Ishikawa (cell line): ENCODE measurements at regions not wholly inside any gene's neighbourhood (a gene's known extent, or its start where the extent isn't known, plus 50 kb on each side); places are given as distances from the start of the nearest gene placed in this dataset.

Experiments
- CREB1 ChIP-seq: IDR thresholded peaks from 2 replicates; pipeline ENCODE4 v1.6.1; 2012; ENCODE audit warnings: low read depth
- EGR1 ChIP-seq: IDR thresholded peaks from 2 replicates; pipeline ENCODE4 v1.6.1; 2012
- EP300 ChIP-seq: IDR thresholded peaks from 2 replicates; pipeline ENCODE4 v1.6.1; 2012; ENCODE audit warnings: borderline replicate concordance
- FOXM1 ChIP-seq: IDR thresholded peaks from 2 replicates; pipeline ENCODE4 v1.6.1; 2012; ENCODE audit warnings: low read depth, borderline replicate concordance
- RAD21 ChIP-seq: IDR thresholded peaks from 2 replicates; pipeline ENCODE4 v1.6.1; 2012; ENCODE audit warnings: low read depth
- TAF1 ChIP-seq: IDR thresholded peaks from 2 replicates; pipeline ENCODE4 v1.6.1; 2012; ENCODE audit warnings: low read depth, mild to moderate bottlenecking
- TCF12 ChIP-seq: IDR thresholded peaks from 2 replicates; pipeline ENCODE4 v1.6.1; 2012; ENCODE audit warnings: low read depth
- TEAD4 ChIP-seq: IDR thresholded peaks from 2 replicates; pipeline ENCODE4 v1.6.1; 2012
- YY1 ChIP-seq: IDR thresholded peaks from 2 replicates; pipeline ENCODE4 v1.6.1; 2012; ENCODE audit warnings: low read depth
- TF ChIP-seq, protein P1 (sequence below): IDR thresholded peaks from 2 replicates; pipeline ENCODE4 v1.6.1; 2012; ENCODE audit warnings: low read depth, mild to moderate bottlenecking
- TF ChIP-seq, protein P2 (sequence below): IDR thresholded peaks from 2 replicates; pipeline ENCODE4 v1.6.1; 2012
- TF ChIP-seq, protein P3 (sequence below): IDR thresholded peaks from 2 replicates; pipeline ENCODE4 v1.6.1; 2012

DNA sequence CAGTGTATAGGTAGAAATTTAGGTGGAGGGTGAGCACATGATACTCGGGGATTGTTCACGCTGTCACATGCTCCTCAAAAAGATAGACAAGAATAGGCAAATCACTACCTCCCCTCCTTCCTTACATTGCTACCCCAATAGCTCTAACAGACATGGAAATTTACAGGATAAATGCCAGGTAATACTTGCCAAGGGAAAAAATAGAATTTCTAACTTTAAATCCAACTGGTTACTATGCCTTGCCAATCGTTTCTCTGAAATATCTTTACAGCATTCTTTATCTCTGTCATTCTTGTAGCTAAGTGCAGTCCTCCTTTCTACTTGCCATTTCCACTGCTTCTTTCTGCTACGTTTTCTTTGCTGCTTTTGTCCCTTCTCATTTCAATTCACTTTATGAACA, 339.8 kb upstream of the ZEB2 start:
- TF ChIP-seq CREB1 (no peak), TEAD4 (no peak), EP300 (no peak), FOXM1 (no peak), TAF1 (no peak), EGR1 (no peak), TCF12 (no peak), RAD21 (no peak), YY1 (no peak)
- TF ChIP-seq, protein P1, sequence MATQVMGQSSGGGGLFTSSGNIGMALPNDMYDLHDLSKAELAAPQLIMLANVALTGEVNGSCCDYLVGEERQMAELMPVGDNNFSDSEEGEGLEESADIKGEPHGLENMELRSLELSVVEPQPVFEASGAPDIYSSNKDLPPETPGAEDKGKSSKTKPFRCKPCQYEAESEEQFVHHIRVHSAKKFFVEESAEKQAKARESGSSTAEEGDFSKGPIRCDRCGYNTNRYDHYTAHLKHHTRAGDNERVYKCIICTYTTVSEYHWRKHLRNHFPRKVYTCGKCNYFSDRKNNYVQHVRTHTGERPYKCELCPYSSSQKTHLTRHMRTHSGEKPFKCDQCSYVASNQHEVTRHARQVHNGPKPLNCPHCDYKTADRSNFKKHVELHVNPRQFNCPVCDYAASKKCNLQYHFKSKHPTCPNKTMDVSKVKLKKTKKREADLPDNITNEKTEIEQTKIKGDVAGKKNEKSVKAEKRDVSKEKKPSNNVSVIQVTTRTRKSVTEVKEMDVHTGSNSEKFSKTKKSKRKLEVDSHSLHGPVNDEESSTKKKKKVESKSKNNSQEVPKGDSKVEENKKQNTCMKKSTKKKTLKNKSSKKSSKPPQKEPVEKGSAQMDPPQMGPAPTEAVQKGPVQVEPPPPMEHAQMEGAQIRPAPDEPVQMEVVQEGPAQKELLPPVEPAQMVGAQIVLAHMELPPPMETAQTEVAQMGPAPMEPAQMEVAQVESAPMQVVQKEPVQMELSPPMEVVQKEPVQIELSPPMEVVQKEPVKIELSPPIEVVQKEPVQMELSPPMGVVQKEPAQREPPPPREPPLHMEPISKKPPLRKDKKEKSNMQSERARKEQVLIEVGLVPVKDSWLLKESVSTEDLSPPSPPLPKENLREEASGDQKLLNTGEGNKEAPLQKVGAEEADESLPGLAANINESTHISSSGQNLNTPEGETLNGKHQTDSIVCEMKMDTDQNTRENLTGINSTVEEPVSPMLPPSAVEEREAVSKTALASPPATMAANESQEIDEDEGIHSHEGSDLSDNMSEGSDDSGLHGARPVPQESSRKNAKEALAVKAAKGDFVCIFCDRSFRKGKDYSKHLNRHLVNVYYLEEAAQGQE, result no peak
- TF ChIP-seq, protein P2, sequence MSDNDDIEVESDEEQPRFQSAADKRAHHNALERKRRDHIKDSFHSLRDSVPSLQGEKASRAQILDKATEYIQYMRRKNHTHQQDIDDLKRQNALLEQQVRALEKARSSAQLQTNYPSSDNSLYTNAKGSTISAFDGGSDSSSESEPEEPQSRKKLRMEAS, result no peak
- TF ChIP-seq, protein P3, sequence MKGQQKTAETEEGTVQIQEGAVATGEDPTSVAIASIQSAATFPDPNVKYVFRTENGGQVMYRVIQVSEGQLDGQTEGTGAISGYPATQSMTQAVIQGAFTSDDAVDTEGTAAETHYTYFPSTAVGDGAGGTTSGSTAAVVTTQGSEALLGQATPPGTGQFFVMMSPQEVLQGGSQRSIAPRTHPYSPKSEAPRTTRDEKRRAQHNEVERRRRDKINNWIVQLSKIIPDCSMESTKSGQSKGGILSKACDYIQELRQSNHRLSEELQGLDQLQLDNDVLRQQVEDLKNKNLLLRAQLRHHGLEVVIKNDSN, result no peak
